ENCODE measurements at regions not wholly inside any gene's neighbourhood (a gene's known extent, or its start where the extent isn't known, plus 50 kb on each side); places are given as distances from the start of the nearest gene placed in this dataset.

- TF ChIP-seq POLR2A (IDR thresholded peaks at IDR 0.05; ENCODE audit: low read length) (no peak), GATA1 (IDR thresholded peaks at IDR 0.05; ENCODE audit: low read depth, low read length) (no peak)
Observed at GRCh38 chr7:35498416-35498815, 196.5 kb downstream of the HERPUD2 start.
